ENCODE measurements at regions not wholly inside any gene's neighbourhood (a gene's known extent, or its start where the extent isn't known, plus 50 kb on each side); places are given as distances from the start of the nearest gene placed in this dataset.

GRCh38 chrX:121546317-121546716 is 498.9 kb downstream of the GLUD2 start:
- H3K27me3 ChIP-seq: no peaks in the 10 kb centered on the region
- no peak for TF ChIP-seq POLR2A (IDR thresholded peaks at IDR 0.05)
- no peak for TF ChIP-seq CTCF (IDR thresholded peaks at IDR 0.05)
- DNase-seq: no peak
- H3K9me3 ChIP-seq: peaks cover 0 to 3% (median 0%) of the 10 kb centered on the region in 4 donors
- intact Hi-C loops (cut with DNase I): no loop called here
- H3K27ac ChIP-seq: no peak overlapping the region
- H3K4me1 ChIP-seq: no peaks in the 10 kb centered on the region
- no peaks in the 10 kb centered on the region for H3K36me3 ChIP-seq
- H3K4me3 ChIP-seq: no peak overlapping the region
- no peak for ATAC-seq
- WGBS (ENCODE audit: insufficient coverage, low coverage, low lambda C conversion rate, missing lambda C conversion rate): 31% methylated on average over 1 of the region's 1 CpG

- intact Hi-C loops (cut with DNase I): no loop called here
- DNase-seq (no peak), ATAC-seq (no peak)
- Histone ChIP-seq H3K27me3 (no peaks in the 10 kb centered on the region), H3K4me1 (no peaks in the 10 kb centered on the region), H3K36me3 (no peaks in the 10 kb centered on the region), H3K4me3 (no peak overlapping the region), H3K27ac (no peak overlapping the region), H3K9me3 (no peaks in the 10 kb centered on the region)
- WGBS (ENCODE audit: insufficient coverage, low coverage, low lambda C conversion rate, missing lambda C conversion rate): 43% methylated on average over 2 of the region's 2 CpGs
- TF ChIP-seq POLR2A (IDR thresholded peaks at IDR 0.05): no peak
- TF ChIP-seq CTCF (IDR thresholded peaks at IDR 0.05): no peak
Observed at GRCh38 chrX:121558886-121559285, 511.5 kb downstream of the GLUD2 start.

GRCh38 chrX:121562616-121563015 is 515.2 kb downstream of the GLUD2 start:
- H3K27ac ChIP-seq: no peak overlapping the region
- no peak for ATAC-seq
- intact Hi-C loops (cut with DNase I): no loop called here
- H3K4me3 ChIP-seq: no peak overlapping the region
- H3K27me3 ChIP-seq: no peaks in the 10 kb centered on the region
- TF ChIP-seq POLR2A (IDR thresholded peaks at IDR 0.05) (no peak), CTCF (IDR thresholded peaks at IDR 0.05) (no peak)
- no peaks in the 10 kb centered on the region for H3K9me3 ChIP-seq
- no peaks in the 10 kb centered on the region for H3K4me1 ChIP-seq
- H3K36me3 ChIP-seq: no peaks in the 10 kb centered on the region
- DNase-seq: no peak

- WGBS (ENCODE audit: insufficient coverage, low coverage, low lambda C conversion rate, missing lambda C conversion rate): 48% methylated on average over 4 of the region's 4 CpGs
- ATAC-seq: no peak
Observed at GRCh38 chrX:121569609-121570008, 522.2 kb downstream of the GLUD2 start.

More at GRCh38 chrX:121569609-121570008, 522.2 kb downstream of the GLUD2 start:
- H3K4me1 ChIP-seq: no peaks in the 10 kb centered on the region
- intact Hi-C loops (cut with DNase I): no loop called here
- no peak for DNase-seq
- no peaks in the 10 kb centered on the region for H3K27me3 ChIP-seq
- no peak for TF ChIP-seq POLR2A (IDR thresholded peaks at IDR 0.05)
- TF ChIP-seq CTCF (IDR thresholded peaks at IDR 0.05): no peak
- no peaks in the 10 kb centered on the region for H3K9me3 ChIP-seq
- no peak overlapping the region for H3K27ac ChIP-seq
- H3K36me3 ChIP-seq: no peaks in the 10 kb centered on the region
- no peak overlapping the region for H3K4me3 ChIP-seq
